Ascending aorta (tissue), 2 donors: ENCODE measurements at regions not wholly inside any gene's neighbourhood (a gene's known extent, or its start where the extent isn't known, plus 50 kb on each side); places are given as distances from the start of the nearest gene placed in this dataset.

ENCODE experiments used
- DNase-seq, 2 donors: peaks; one replicate each; pipeline ENCODE4 v3.0.0-alpha.2; 2019; ENCODE audit warnings: low spot score in 2 of 2
- H3K27ac ChIP-seq, 2 donors: fragments of 200-600 bp; sonication (generic); one replicate each; pipeline ENCODE4 v1.5.1; 2016 to 2017; ENCODE audit warnings: mild to moderate bottlenecking in 1 of 2
- H3K27me3 ChIP-seq: fragments of 200-600 bp; sonication (generic); one replicate; pipeline ENCODE4 v1.5.1; 2017
- H3K36me3 ChIP-seq, 2 donors: fragments of 200-600 bp; sonication (generic); one replicate each; pipeline ENCODE4 v1.5.1; 2016
- H3K4me1 ChIP-seq, 2 donors: fragments of 200-600 bp; sonication (generic); one replicate each; pipeline ENCODE4 v1.5.1; 2016 to 2017; ENCODE audit warnings: mild to moderate bottlenecking in 1 of 2
- H3K4me3 ChIP-seq, 2 donors: fragments of 200-600 bp; sonication (generic); one replicate each; pipeline ENCODE4 v1.5.1; 2016 to 2017; ENCODE audit warnings: mild to moderate bottlenecking in 1 of 2
- H3K9me3 ChIP-seq, 2 donors: fragments of 200-600 bp; sonication (generic); one replicate each; pipeline ENCODE4 v1.5.1; 2016
- intact Hi-C: fragments of 100-400 bp; cut with DNase I; formaldehyde crosslinking; loops from one replicate; pipeline ENCODE4 v1.15.1; 2023
- TF ChIP-seq, protein P1 (sequence below), 3 experiments: fragments of 200-600 bp in 2 of 3; fragments of 450-650 bp in 1 of 3; sonication (generic) in 2 of 3; IDR thresholded peaks; one replicate each; pipeline ENCODE4 v1.5.1; 2016 to 2019; ENCODE audit warnings: antibody characterized with exemption in 3 of 3, mild to moderate bottlenecking in 1 of 3, moderate library complexity in 1 of 3

DNA sequence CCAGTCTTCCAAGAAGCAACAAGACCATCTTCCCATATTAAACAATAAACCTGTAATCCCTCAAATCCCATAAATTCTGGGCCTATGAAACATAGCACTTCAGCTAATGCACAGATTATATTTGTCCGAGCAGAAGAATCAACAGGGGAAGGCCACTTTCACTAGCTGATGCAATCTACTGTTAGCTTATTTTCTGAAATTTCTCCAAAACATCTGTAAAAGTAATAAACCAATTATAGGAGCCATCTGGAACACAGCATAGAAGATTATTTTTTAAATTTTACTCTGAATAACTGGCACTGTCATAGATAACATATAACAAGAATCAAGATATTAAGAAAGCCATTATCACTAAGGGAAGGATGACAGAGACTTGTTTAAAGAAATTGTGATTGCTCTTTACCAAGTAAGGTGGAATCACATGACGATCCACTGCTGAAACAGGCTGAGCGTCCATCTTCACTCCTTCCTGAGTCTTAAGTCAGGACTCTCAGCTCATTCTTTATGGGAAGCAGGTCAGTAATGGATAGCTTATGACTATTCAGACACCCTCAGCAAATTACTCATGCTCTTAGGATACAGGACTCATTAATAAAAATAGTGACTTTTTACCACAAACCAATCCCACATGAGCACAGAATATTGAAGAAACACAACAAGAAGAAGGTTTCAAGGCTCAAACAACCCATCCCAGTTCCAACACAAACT lies 719.5 kb downstream of the XPNPEP1 start:
- TF ChIP-seq, protein P1, sequence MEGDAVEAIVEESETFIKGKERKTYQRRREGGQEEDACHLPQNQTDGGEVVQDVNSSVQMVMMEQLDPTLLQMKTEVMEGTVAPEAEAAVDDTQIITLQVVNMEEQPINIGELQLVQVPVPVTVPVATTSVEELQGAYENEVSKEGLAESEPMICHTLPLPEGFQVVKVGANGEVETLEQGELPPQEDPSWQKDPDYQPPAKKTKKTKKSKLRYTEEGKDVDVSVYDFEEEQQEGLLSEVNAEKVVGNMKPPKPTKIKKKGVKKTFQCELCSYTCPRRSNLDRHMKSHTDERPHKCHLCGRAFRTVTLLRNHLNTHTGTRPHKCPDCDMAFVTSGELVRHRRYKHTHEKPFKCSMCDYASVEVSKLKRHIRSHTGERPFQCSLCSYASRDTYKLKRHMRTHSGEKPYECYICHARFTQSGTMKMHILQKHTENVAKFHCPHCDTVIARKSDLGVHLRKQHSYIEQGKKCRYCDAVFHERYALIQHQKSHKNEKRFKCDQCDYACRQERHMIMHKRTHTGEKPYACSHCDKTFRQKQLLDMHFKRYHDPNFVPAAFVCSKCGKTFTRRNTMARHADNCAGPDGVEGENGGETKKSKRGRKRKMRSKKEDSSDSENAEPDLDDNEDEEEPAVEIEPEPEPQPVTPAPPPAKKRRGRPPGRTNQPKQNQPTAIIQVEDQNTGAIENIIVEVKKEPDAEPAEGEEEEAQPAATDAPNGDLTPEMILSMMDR (IDR thresholded peaks at IDR 0.05), result no peak
- Histone ChIP-seq H3K4me3 (no peak overlapping the region), H3K27me3 (no peaks in the 10 kb centered on the region), H3K36me3 (no peaks in the 10 kb centered on the region), H3K9me3 (no peaks in the 10 kb centered on the region), H3K4me1 (no peaks in the 10 kb centered on the region), H3K27ac (no peak overlapping the region)
- intact Hi-C loops, result no loop called here
- no peak for DNase-seq

DNA sequence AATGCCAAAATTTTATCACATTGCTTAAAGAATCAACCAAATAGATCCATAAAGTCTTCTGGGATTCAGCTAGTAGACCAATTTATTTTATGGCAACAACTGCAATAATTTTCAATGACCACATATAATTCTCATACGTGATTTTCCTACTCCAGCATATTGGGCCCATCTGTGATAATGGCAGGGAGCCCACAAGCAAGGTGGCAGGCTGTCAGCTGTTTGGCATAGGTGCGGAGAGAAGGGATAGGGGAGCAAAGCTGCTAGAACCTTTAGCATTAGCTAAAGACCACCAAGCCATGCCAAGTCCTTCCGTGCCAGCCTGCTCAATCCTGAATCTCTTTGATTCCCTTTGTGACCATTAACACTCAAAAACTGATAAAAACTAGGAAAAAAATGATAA lies 721.2 kb downstream of the XPNPEP1 start:
- H3K27me3 ChIP-seq, result no peaks in the 10 kb centered on the region
- H3K9me3 ChIP-seq, result no peaks in the 10 kb centered on the region
- TF ChIP-seq, protein P1 (IDR thresholded peaks at IDR 0.05), result no peak
- intact Hi-C loops, result no loop called here
- no peaks in the 10 kb centered on the region for H3K36me3 ChIP-seq
- no peak overlapping the region for H3K27ac ChIP-seq
- H3K4me1 ChIP-seq, result no peaks in the 10 kb centered on the region
- DNase-seq, result no peak
- H3K4me3 ChIP-seq, result no peak overlapping the region

DNA sequence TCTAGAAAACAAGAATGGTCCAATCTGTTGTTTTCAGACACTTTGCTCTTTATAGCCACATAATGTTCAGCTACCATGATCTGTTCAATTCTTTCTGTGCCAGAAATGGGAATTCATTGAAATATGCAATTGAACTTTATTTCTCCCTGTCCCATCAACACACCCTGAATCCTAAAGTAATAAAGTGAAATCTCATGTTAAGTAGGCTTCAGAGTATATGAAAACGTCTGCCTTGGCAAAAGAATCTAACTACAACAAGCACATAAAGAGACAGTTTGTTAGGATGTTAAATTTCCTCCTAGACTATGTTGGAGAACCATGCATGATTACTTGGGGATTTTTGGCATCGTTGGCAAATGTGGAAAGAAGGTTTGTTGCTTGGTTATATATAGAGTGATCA lies 722.7 kb downstream of the XPNPEP1 start:
- DNase-seq, result no peak
- intact Hi-C loops, result no loop called here
- Histone ChIP-seq H3K36me3 (no peaks in the 10 kb centered on the region), H3K4me1 (no peaks in the 10 kb centered on the region), H3K4me3 (no peak overlapping the region), H3K27ac (no peak overlapping the region), H3K9me3 (no peaks in the 10 kb centered on the region), H3K27me3 (no peaks in the 10 kb centered on the region)
- TF ChIP-seq, protein P1 (IDR thresholded peaks at IDR 0.05), result no peak

DNA sequence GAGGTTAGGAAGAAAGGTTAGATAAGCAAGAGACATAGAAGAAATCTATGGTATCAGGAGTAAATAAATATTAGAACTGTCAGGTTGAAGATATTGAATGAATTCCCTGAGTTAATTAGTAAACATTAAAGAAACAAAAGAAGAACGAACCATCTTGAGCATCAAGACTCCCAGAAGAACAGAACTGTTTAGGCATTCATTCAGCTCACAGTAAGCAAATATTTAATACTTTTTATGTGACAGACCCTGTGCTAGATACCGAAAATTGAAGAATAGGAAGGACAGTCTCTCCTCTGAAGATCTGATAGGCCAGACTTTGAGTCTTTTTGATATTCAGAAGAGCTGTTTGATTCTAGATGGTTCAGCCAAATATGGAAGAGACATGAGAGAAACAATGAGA lies 731.5 kb downstream of the XPNPEP1 start:
- intact Hi-C loops, result no loop called here
- TF ChIP-seq, protein P1 (IDR thresholded peaks at IDR 0.05), result no peak

DNA sequence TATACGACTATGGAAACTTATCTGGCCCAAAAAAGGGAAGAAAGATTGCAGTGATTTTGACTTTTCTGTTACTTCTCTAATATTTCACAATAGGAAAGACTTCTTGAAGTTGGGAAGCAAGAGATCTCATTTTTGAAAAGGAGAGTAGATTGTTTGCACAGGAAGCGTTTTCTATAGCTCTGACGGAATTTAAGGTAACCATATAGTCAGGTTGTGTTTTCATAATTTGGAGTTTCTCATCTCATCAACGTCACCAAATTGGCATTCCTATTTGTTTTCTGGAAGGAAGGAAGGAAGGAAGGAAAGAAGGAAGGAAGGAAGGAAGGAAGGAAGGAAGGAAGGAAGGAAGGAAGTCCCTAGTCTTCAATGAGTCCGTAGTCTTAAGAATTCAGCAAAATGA lies 732.0 kb downstream of the XPNPEP1 start:
- Histone ChIP-seq H3K36me3 (no peaks in the 10 kb centered on the region), H3K9me3 (peaks cover 0 to 13% of the 10 kb centered on the region in 2 donors), H3K4me3 (no peak overlapping the region), H3K27ac (no peak overlapping the region), H3K27me3 (no peaks in the 10 kb centered on the region), H3K4me1 (no peaks in the 10 kb centered on the region)
- DNase-seq, result no peak
- intact Hi-C loops, result no loop called here
- TF ChIP-seq, protein P1 (IDR thresholded peaks at IDR 0.05), result no peak

More for the DNA sequence above, 731.5 kb downstream of the XPNPEP1 start:
- no peaks in the 10 kb centered on the region for H3K27me3 ChIP-seq
- DNase-seq, result no peak
- H3K9me3 ChIP-seq, result peaks cover 0 to 13% of the 10 kb centered on the region in 2 donors
- H3K27ac ChIP-seq, result no peak overlapping the region
- no peaks in the 10 kb centered on the region for H3K4me1 ChIP-seq
- H3K4me3 ChIP-seq, result no peak overlapping the region
- no peaks in the 10 kb centered on the region for H3K36me3 ChIP-seq

DNA sequence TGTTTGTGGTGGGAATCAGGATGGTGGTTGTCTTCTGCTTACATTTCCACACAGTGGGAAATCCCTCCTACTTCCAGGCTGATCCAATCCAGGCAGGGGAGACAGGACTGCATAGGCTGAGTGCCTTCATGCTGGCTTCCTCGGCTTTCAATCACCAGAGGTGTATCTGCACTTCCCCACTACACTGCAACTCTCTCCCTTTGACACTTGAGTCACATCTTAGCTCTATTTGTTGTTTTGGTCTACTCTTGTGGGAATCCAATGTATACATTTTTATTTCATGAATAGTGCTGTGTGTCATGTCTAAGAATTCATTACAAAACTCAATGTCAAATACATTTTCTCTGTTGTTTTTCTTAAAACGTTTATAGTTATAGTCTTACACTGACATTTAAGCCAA lies 735.6 kb downstream of the XPNPEP1 start:
- DNase-seq, result no peak
- TF ChIP-seq, protein P1 (IDR thresholded peaks at IDR 0.05), result no peak
- Histone ChIP-seq H3K9me3 (peaks cover 0 to 24% of the 10 kb centered on the region in 2 donors), H3K27me3 (no peaks in the 10 kb centered on the region), H3K36me3 (no peaks in the 10 kb centered on the region), H3K4me3 (no peak overlapping the region), H3K4me1 (no peaks in the 10 kb centered on the region), H3K27ac (no peak overlapping the region)
- intact Hi-C loops, result no loop called here
